ENCODE measurements at regions not wholly inside any gene's neighbourhood (a gene's known extent, or its start where the extent isn't known, plus 50 kb on each side); places are given as distances from the start of the nearest gene placed in this dataset.

- Histone ChIP-seq H3K9me2 (ENCODE audit: insufficient read depth, low read length) (no peaks in the 10 kb centered on the region), H3K27me3 (ENCODE audit: insufficient read depth, low read depth, low read length) (no peaks in the 10 kb centered on the region), H3K9ac (ENCODE audit: low read length) (no peak overlapping the region), H3K4me2 (ENCODE audit: low read length) (no peak overlapping the region), H3F3A (ENCODE audit: insufficient read depth, low read length, poor library complexity, severe bottlenecking) (no peaks in the 10 kb centered on the region), H3K79me2 (replicated peaks; ENCODE audit: insufficient read depth, low read length) (no peaks in the 10 kb centered on the region), H2AFZ (ENCODE audit: low read depth, low read length) (no peak overlapping the region), H3K36me3 (ENCODE audit: insufficient read depth, low read length) (no peaks in the 10 kb centered on the region), H3K4me3 (ENCODE audit: low read length) (no peak overlapping the region), H3K27ac (ENCODE audit: low read length) (no peak overlapping the region), H4K20me1 (ENCODE audit: insufficient read depth) (no peaks in the 10 kb centered on the region), H3K9me3 (ENCODE audit: low read length) (no peaks in the 10 kb centered on the region)
- TF ChIP-seq EP300 (conservative IDR thresholded peaks at IDR 0.05; ENCODE audit: poor library complexity, severe bottlenecking): no peak
- no peak for TF ChIP-seq SMC3 (conservative IDR thresholded peaks at IDR 0.05; ENCODE audit: poor library complexity)
- TF ChIP-seq EZH2 (IDR thresholded peaks at IDR 0.05; ENCODE audit: borderline replicate concordance, insufficient read depth, low read length, poor library complexity, severe bottlenecking): no peak
- TF ChIP-seq CTCF (IDR thresholded peaks at IDR 0.05; ENCODE audit: poor library complexity, severe bottlenecking): no peak
- TF ChIP-seq RAD21 (conservative IDR thresholded peaks at IDR 0.05): no peak
- no peak for TF ChIP-seq MXI1 (conservative IDR thresholded peaks at IDR 0.05; ENCODE audit: poor library complexity, severe bottlenecking)
- no peak for TF ChIP-seq POLR2AphosphoS5 (IDR thresholded peaks at IDR 0.05)
- no peak for TF ChIP-seq TAF1 (IDR thresholded peaks at IDR 0.05; ENCODE audit: low read depth)
- no peak for TF ChIP-seq REST (IDR thresholded peaks at IDR 0.05; ENCODE audit: borderline replicate concordance)
Observed at GRCh38 chr21:31500071-31500470, 156.0 kb upstream of the TIAM1 start.

GRCh38 chr21:31498985-31499384, 154.9 kb upstream of the TIAM1 start:
- Histone ChIP-seq H2AFZ (ENCODE audit: low read depth, low read length) (no peak overlapping the region), H3F3A (ENCODE audit: insufficient read depth, low read length, poor library complexity, severe bottlenecking) (no peaks in the 10 kb centered on the region), H3K4me3 (ENCODE audit: low read length) (no peak overlapping the region), H3K27me3 (ENCODE audit: insufficient read depth, low read depth, low read length) (no peaks in the 10 kb centered on the region), H3K9me3 (ENCODE audit: low read length) (no peaks in the 10 kb centered on the region), H3K4me2 (ENCODE audit: low read length) (no peak overlapping the region), H3K36me3 (ENCODE audit: insufficient read depth, low read length) (no peaks in the 10 kb centered on the region), H4K20me1 (ENCODE audit: insufficient read depth) (no peaks in the 10 kb centered on the region), H3K9me2 (ENCODE audit: insufficient read depth, low read length) (no peaks in the 10 kb centered on the region), H3K79me2 (replicated peaks; ENCODE audit: insufficient read depth, low read length) (no peaks in the 10 kb centered on the region), H3K9ac (ENCODE audit: low read length) (no peak overlapping the region), H3K27ac (ENCODE audit: low read length) (no peak overlapping the region)
- TF ChIP-seq EZH2 (IDR thresholded peaks at IDR 0.05; ENCODE audit: borderline replicate concordance, insufficient read depth, low read length, poor library complexity, severe bottlenecking): no peak
- TF ChIP-seq TAF1 (IDR thresholded peaks at IDR 0.05; ENCODE audit: low read depth): no peak
- no peak for TF ChIP-seq CTCF (IDR thresholded peaks at IDR 0.05; ENCODE audit: poor library complexity, severe bottlenecking)
- TF ChIP-seq EP300 (conservative IDR thresholded peaks at IDR 0.05; ENCODE audit: poor library complexity, severe bottlenecking): no peak
- TF ChIP-seq MXI1 (conservative IDR thresholded peaks at IDR 0.05; ENCODE audit: poor library complexity, severe bottlenecking): no peak
- TF ChIP-seq POLR2AphosphoS5 (IDR thresholded peaks at IDR 0.05): no peak
- no peak for TF ChIP-seq RAD21 (conservative IDR thresholded peaks at IDR 0.05)
- no peak for TF ChIP-seq SMC3 (conservative IDR thresholded peaks at IDR 0.05; ENCODE audit: poor library complexity)
- no peak for TF ChIP-seq REST (IDR thresholded peaks at IDR 0.05; ENCODE audit: borderline replicate concordance)

All from neural cell (in vitro differentiated cells).